ENCODE measurements at regions not wholly inside any gene's neighbourhood (a gene's known extent, or its start where the extent isn't known, plus 50 kb on each side); places are given as distances from the start of the nearest gene placed in this dataset.
"Not testable (repeated sequence)": the region's sequence is repeated elsewhere in the genome, so short reads cannot be mapped to it uniquely, and the experiment has no call there.

DNA sequence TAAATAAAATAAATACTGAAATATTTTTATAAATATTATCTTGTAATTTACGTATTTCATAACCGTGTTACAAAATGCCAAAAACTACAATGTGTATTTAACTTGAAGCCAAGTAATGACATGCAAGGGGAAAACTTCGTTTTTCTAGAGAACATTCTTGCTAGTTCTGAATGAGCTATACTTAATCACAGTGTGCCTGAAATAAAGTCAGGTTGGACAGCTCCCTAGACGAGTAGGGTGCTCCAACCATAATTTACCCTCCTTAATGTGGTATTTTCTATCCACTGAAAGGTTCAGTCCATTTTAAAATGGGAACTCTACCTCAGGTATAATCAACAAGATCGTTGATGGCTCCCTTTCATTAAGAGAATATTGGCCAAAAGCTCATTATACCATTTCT, 194.5 kb upstream of the AHR start:
- H3K27ac ChIP-seq: no peak overlapping the region
- intact Hi-C loops (cut with DNase I): no loop called here
- no peaks in the 10 kb centered on the region for H3K36me3 ChIP-seq
- H3K27me3 ChIP-seq: no peaks in the 10 kb centered on the region
- DNase-seq (ENCODE audit: extremely low spot score in 2 of 2): no peak
- no peaks in the 10 kb centered on the region for H3K9me3 ChIP-seq
- no peak for TF ChIP-seq POLR2A (IDR thresholded peaks at IDR 0.05)
- TF ChIP-seq, protein P1, sequence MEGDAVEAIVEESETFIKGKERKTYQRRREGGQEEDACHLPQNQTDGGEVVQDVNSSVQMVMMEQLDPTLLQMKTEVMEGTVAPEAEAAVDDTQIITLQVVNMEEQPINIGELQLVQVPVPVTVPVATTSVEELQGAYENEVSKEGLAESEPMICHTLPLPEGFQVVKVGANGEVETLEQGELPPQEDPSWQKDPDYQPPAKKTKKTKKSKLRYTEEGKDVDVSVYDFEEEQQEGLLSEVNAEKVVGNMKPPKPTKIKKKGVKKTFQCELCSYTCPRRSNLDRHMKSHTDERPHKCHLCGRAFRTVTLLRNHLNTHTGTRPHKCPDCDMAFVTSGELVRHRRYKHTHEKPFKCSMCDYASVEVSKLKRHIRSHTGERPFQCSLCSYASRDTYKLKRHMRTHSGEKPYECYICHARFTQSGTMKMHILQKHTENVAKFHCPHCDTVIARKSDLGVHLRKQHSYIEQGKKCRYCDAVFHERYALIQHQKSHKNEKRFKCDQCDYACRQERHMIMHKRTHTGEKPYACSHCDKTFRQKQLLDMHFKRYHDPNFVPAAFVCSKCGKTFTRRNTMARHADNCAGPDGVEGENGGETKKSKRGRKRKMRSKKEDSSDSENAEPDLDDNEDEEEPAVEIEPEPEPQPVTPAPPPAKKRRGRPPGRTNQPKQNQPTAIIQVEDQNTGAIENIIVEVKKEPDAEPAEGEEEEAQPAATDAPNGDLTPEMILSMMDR (IDR thresholded peaks at IDR 0.05): no peak
- TF ChIP-seq POLR2AphosphoS5 (IDR thresholded peaks at IDR 0.05; ENCODE audit: insufficient read depth in 1 of 2, low read depth in 1 of 2): no peak
- no peaks in the 10 kb centered on the region for H3K4me1 ChIP-seq
- H3K4me3 ChIP-seq: no peak overlapping the region

DNA sequence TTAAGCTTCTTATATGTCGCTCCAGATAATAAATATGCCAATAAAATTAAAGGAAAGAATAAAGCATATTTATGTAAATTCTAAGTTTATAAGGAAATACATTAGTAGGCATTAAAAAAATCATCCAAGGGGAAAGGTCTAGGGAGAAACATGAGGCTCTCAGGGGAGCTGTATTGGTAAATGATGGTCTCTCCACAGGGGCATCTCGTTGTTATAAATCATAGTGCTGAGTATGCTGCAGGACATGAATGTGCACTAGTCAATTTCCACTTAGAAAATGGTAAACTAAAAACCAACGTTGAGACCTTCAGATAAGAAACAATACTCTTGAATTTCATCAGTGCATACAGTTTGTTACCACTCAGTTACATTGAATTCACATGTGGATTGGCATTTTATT, 194.0 kb upstream of the AHR start:
- Histone ChIP-seq H3K36me3 (no peaks in the 10 kb centered on the region), H3K9me3 (no peaks in the 10 kb centered on the region), H3K4me1 (no peaks in the 10 kb centered on the region), H3K27ac (no peak overlapping the region), H3K4me3 (no peak overlapping the region), H3K27me3 (no peaks in the 10 kb centered on the region)
- TF ChIP-seq POLR2A (IDR thresholded peaks at IDR 0.05): no peak
- no peak for TF ChIP-seq POLR2AphosphoS5 (IDR thresholded peaks at IDR 0.05; ENCODE audit: insufficient read depth in 1 of 2, low read depth in 1 of 2)
- TF ChIP-seq, protein P1 (IDR thresholded peaks at IDR 0.05): no peak
- no peak for DNase-seq (ENCODE audit: extremely low spot score in 2 of 2)
- intact Hi-C loops (cut with DNase I): no loop called here

DNA sequence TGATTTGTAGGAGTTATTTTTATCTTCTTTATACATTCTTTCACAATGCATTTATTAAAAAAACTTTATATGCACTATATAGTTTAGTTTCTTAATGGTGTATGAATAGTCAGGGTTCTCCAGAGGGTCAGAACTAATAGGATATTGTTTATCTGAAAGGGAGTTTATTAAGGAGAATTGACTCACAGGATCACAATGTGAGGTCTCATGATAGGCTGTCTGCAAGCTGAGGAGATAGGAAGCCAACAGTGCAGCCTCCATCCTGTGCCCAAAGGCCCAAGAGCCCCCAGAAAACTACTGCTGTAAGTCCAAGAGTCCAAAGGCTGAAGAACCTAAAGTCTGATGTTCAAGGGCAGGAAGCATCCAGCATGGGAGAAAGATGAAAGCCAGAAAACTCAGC, 192.8 kb upstream of the AHR start:
- Histone ChIP-seq H3K4me3 (no peak overlapping the region), H3K4me1 (no peaks in the 10 kb centered on the region), H3K9me3 (no peaks in the 10 kb centered on the region), H3K27ac (no peak overlapping the region), H3K27me3 (no peaks in the 10 kb centered on the region), H3K36me3 (no peaks in the 10 kb centered on the region)
- no peak for DNase-seq (ENCODE audit: extremely low spot score in 2 of 2)
- no peak for TF ChIP-seq POLR2AphosphoS5 (IDR thresholded peaks at IDR 0.05; ENCODE audit: insufficient read depth in 1 of 2, low read depth in 1 of 2)
- TF ChIP-seq, protein P1 (IDR thresholded peaks at IDR 0.05): no peak
- no peak for TF ChIP-seq POLR2A (IDR thresholded peaks at IDR 0.05)
- intact Hi-C loops (cut with DNase I): no loop called here

DNA sequence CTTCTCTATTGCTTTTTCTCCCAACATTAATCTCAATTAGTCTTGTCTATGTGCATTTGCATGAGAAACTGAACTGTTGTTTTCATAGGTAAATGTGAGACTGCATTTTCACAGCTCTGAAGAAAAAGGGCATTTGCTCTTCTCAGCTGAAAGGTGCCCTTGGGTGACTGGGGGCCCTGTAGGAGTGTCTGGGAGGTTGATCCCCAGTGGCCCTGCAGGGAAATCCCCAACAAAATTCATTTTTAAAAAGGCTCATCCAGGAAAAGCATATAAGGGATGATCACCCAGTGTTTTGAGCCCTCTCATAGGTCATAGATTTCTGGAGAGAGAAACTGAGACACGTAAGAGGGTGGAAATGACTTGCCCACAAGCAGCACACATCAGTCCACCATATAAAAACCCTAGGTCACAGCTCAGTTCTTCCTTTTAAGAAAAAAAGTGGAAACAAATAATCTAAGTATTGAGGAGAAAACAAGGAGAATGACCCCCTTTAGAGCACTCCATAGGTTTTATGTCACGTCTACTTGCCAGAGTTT, 190.3 kb upstream of the AHR start:
- DNase-seq (ENCODE audit: extremely low spot score in 2 of 2): no peak
- Histone ChIP-seq H3K9me3 (no peaks in the 10 kb centered on the region), H3K27me3 (no peaks in the 10 kb centered on the region), H3K36me3 (no peaks in the 10 kb centered on the region), H3K4me3 (no peak overlapping the region), H3K27ac (no peak overlapping the region), H3K4me1 (no peaks in the 10 kb centered on the region)
- intact Hi-C loops (cut with DNase I): no loop called here
- TF ChIP-seq, protein P1 (IDR thresholded peaks at IDR 0.05): no peak
- TF ChIP-seq POLR2AphosphoS5 (IDR thresholded peaks at IDR 0.05; ENCODE audit: insufficient read depth in 1 of 2, low read depth in 1 of 2): no peak
- TF ChIP-seq POLR2A (IDR thresholded peaks at IDR 0.05): no peak

DNA sequence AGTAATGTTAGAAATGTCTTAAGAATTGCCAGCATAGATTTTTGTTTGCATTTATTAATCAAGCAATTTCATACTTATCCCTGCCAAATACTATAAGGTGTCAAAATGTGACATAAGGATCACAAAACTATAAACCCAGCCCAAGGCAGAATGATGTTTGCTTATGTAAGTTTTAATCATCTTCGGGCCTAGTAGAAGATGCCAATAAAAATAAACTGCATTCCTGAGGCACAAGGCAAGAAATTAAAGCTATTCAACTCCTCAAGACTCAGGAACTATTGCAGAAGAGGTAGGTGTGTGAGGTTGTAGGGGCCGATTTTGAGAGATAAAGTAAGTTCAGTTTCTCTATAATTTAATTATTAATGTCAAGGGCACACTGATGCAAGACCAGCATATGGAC, 189.4 kb upstream of the AHR start:
- no peak overlapping the region for H3K4me3 ChIP-seq
- TF ChIP-seq POLR2A (IDR thresholded peaks at IDR 0.05) (no peak), POLR2AphosphoS5 (IDR thresholded peaks at IDR 0.05; ENCODE audit: insufficient read depth in 1 of 2, low read depth in 1 of 2) (no peak)
- no peaks in the 10 kb centered on the region for H3K9me3 ChIP-seq
- no peaks in the 10 kb centered on the region for H3K4me1 ChIP-seq
- no peak overlapping the region for H3K27ac ChIP-seq
- DNase-seq (ENCODE audit: extremely low spot score in 2 of 2): no peak
- intact Hi-C loops (cut with DNase I): no loop called here
- no peaks in the 10 kb centered on the region for H3K36me3 ChIP-seq
- no peaks in the 10 kb centered on the region for H3K27me3 ChIP-seq

DNA sequence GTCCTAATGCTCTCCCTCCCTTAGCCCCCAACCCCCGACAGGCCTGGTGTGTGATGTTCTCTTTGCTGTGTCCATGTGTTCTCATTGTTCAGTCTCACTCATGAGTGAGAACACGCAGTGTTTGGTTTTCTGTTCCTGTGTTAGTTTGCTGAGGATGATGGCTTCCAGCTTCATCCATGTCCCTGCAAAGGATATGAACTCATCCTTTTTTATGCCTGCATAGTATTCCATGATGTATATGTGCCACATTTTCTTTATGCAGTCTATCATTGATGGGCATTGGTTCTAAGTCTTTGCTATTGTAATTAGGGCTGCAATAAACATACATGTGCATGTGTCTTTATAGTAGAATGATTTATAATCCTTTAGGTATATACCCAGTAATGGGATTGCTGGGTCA, 184.7 kb upstream of the AHR start:
- H3K36me3 ChIP-seq; H3K9me3 ChIP-seq; H3K4me3 ChIP-seq; H3K27ac ChIP-seq; H3K4me1 ChIP-seq; intact Hi-C loops (cut with DNase I); H3K27me3 ChIP-seq; DNase-seq (ENCODE audit: extremely low spot score in 2 of 2): not testable (repeated sequence)

Data from vagina (tissue), 2 donors.